Keratinocyte (primary cell): ENCODE measurements at regions not wholly inside any gene's neighbourhood (a gene's known extent, or its start where the extent isn't known, plus 50 kb on each side); places are given as distances from the start of the nearest gene placed in this dataset.

Experiments
- CTCF ChIP-seq, 3 experiments: IDR thresholded peaks in 1 of 3; conservative IDR thresholded peaks in 1 of 3; optimal IDR thresholded peaks in 1 of 3; 2 replicates in 2 of 3; 3 replicates in 1 of 3; pipeline versions ENCODE3 to v1.5.1; 2011; ENCODE audit warnings: low read length in 3 of 3, mild to moderate bottlenecking in 3 of 3, moderate library complexity in 2 of 3, control low read depth in 1 of 3, inconsistent platforms in 1 of 3; ENCODE audit not compliant: insufficient read depth in 2 of 3; ENCODE audit errors: extremely low read depth in 1 of 3
- EZH2 ChIP-seq: IDR thresholded peaks from one replicate; pipeline ENCODE4 v1.6.1; 2012; ENCODE audit warnings: inconsistent platforms, mild to moderate bottlenecking, low read length, moderate library complexity

- peak in 2 of 3 experiments; percentile 32 to 64 for TF ChIP-seq CTCF (optimal IDR thresholded peaks at IDR 0.05 in 1 of 3, IDR thresholded peaks at IDR 0.05 in 1 of 3, conservative IDR thresholded peaks at IDR 0.05 in 1 of 3; ENCODE audit: extremely low read depth in 1 of 3, insufficient read depth in 2 of 3, low read length in 3 of 3)
- no peak for TF ChIP-seq EZH2
Observed at GRCh38 chr6:122033564-122034181, 365.8 kb upstream of the HSF2 start.
